GM12875 (cell line): ENCODE measurements at regions not wholly inside any gene's neighbourhood (a gene's known extent, or its start where the extent isn't known, plus 50 kb on each side); places are given as distances from the start of the nearest gene placed in this dataset.
"Not testable (repeated sequence)": the region's sequence is repeated elsewhere in the genome, so short reads cannot be mapped to it uniquely, and the experiment has no call there.

Experiments used
- H3K4me3 ChIP-seq: one replicate; pipeline ENCODE4 v1.5.1; 2011; ENCODE audit warnings: low read depth, low read length, control low read depth
- TF ChIP-seq, protein P1 (sequence below): IDR thresholded peaks from 2 replicates; pipeline ENCODE4 v1.5.1; 2011; ENCODE audit warnings: low read depth, mild to moderate bottlenecking, control low read depth, inconsistent platforms, low read length, moderate library complexity, borderline replicate concordance; ENCODE audit not compliant: insufficient read depth

DNA sequence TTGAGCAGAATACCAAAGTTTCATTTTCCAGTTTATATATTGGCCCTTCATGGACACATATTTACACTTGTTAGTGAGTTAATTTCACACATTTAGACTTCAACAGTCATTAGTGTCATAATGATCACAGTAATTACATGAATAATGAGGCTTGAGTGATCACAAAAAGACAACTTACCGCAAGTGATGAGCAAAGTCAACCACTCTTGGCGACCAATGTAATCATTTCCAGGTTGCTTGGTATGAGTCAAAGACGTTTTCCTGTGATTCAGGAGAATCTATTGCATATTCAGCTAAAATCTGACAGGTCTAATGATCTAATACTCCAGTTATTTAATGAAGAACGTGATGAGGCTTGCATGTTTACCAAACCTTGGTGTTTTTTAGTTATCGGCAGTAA lies 407.9 kb upstream of the TENM3 start:
- TF ChIP-seq, protein P1, sequence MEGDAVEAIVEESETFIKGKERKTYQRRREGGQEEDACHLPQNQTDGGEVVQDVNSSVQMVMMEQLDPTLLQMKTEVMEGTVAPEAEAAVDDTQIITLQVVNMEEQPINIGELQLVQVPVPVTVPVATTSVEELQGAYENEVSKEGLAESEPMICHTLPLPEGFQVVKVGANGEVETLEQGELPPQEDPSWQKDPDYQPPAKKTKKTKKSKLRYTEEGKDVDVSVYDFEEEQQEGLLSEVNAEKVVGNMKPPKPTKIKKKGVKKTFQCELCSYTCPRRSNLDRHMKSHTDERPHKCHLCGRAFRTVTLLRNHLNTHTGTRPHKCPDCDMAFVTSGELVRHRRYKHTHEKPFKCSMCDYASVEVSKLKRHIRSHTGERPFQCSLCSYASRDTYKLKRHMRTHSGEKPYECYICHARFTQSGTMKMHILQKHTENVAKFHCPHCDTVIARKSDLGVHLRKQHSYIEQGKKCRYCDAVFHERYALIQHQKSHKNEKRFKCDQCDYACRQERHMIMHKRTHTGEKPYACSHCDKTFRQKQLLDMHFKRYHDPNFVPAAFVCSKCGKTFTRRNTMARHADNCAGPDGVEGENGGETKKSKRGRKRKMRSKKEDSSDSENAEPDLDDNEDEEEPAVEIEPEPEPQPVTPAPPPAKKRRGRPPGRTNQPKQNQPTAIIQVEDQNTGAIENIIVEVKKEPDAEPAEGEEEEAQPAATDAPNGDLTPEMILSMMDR, result no peak
- H3K4me3 ChIP-seq, result no peak overlapping the region

DNA sequence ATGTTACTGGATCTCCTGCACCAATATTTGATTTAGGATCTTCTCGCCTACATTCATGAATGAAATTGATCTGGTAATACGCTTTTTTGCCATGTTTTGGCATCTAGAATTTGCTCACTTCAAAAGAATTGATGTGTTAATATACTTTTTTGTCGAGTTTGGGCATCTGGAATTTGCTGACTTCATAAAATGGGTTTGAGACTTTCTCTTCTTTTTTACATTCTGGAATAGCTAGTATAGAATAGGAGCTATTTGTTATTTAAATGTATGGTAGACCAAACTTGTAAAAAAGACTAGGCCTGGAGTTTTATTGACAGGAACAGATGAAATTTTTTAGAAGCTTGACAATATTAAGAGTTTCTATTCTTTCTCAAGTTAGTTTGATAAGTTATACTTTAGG lies 404.9 kb upstream of the TENM3 start:
- TF ChIP-seq, protein P1, result no peak
- no peak overlapping the region for H3K4me3 ChIP-seq

DNA sequence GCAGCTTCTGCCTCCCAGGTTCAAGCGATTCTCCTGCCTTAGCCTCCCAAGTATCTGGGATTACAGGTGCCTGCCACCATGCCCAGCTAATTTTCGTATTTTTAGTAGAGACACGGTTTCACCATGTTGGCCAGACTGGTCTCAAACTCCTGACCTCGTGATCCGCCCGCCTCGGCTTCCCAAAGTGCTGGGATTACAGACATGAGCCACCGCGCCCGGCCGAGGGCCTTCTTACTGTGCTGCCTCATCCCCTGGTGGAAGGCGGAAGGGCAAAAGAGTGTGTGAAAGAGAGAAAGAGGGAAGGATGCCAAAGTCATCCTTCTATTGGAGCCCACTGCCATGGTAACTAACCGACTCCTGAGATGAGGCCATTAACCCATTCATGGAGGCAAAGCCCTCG lies 399.4 kb upstream of the TENM3 start:
- not testable (repeated sequence) for H3K4me3 ChIP-seq

DNA sequence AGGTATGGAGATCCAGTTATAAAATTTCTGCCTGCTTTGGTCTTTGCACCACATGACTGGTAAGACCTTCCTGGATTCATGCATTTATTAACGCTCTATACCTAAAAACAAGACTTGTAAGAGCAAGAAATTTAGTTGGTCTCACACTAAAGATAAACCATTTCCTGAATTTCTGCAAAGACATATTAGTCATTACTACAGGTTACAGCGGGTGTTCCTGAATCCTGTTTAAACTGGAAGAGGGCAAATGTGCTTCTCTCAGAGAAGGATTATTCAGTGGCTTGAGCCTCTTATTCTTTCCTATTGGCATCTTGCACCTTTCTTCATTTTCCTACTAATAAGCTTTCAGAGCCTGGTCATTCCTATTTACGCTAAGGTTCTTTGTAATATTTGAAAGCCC lies 397.6 kb upstream of the TENM3 start:
- TF ChIP-seq, protein P1, result no peak
- no peak overlapping the region for H3K4me3 ChIP-seq

DNA sequence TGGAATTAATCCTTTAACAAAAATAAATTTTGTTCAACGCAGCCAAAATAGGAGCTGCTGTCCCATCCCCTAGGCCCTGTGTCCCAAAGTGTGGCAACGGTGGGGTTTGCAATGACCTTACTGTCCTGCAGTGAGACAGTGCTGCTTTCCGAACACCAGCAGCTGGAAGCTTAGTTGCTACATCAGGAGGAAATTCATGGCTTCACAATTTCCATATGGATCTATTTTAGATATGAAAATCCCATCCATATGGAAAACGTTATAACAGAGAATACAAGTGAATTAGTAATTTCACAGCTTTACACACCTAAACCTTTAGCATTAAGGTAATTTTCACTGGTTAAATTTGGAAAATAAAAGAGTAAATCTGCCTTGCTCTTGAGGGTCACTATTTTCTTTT lies 396.3 kb upstream of the TENM3 start:
- TF ChIP-seq, protein P1, result no peak
- no peak overlapping the region for H3K4me3 ChIP-seq

DNA sequence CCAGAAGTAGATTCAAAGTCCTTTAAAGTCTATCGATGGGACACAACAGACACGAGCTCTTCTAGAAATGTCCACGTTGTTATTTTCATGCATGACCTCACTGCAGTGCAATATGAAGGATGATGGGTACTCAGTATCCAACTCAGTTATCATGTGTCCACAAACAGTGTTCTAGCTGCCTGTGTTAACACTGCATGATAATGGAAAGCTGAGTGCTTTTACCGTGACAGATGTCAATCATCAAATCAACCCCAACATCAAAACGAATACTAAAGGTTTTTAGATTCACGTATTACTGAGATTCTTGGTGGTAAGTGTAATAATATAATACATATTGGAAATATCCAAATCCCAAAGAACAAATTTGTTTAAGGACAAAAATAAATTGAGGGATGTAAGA lies 394.8 kb upstream of the TENM3 start:
- H3K4me3 ChIP-seq, result no peak overlapping the region
- TF ChIP-seq, protein P1, result no peak

DNA sequence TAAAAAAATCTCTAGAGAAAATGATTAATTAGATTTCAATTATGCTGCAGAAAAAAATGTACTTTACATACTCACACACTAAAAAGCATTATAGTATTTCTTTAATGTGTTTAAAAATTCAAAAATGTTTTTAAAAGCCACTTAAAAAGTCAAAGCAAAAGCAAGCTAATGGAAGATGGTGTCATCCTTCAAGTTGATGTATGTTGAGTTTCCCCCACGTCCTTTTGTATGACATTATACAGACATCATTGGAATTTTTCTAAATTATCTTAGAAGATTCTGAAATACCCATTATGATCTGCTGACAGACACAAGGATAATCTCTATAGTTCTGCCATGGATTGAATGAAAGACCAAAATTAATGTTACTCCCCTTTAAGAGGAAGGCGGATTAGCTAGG lies 393.7 kb upstream of the TENM3 start:
- TF ChIP-seq, protein P1, result no peak
- H3K4me3 ChIP-seq, result no peak overlapping the region

DNA sequence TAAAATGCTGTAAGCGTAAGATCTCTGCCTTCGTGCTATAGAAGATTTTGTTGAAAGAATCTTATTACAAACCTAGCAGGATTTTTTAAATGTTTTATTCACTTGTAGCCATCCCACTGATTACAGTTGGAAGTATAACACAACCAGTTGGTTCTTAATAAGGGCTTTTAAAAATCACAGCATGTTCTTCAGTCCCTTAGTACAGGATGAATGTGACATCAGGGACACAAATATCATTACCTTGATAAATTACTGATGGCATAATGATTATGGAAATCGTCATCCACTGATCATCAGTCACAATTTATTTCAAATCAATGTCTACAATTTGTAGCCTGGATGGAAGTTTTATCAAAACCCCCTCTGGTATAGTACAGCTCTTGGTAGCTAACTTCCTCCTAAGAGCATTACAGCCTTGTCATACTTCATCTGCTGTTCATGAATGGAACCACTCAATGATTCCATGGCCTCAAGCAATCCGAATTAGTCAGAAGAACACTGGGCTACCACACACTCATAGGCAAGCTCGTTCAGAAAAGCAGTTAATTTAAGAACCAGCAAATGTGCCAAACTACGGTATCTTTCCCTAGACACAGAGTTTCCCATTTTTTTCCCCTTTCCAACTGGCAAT lies 389.2 kb upstream of the TENM3 start:
- TF ChIP-seq, protein P1, result no peak
- H3K4me3 ChIP-seq, result no peak overlapping the region
